Omental fat pad (tissue), 3 donors: ENCODE measurements at regions not wholly inside any gene's neighbourhood (a gene's known extent, or its start where the extent isn't known, plus 50 kb on each side); places are given as distances from the start of the nearest gene placed in this dataset.

Experiments used
- ATAC-seq: fragments of 150-250 bp; one replicate; pipeline ENCODE4 v1.9.1; 2016; ENCODE audit warnings: mild to moderate bottlenecking, moderate library complexity; ENCODE audit not compliant: low FRiP score
- DNase-seq: peaks from one replicate; pipeline ENCODE4 v3.0.0-alpha.2; 2019; ENCODE audit warnings: low spot score
- TF ChIP-seq, protein P1 (sequence below), 3 donors: fragments of 450-650 bp; IDR thresholded peaks; one replicate each; pipeline ENCODE4 v1.5.1; 2016 to 2017; ENCODE audit warnings: antibody characterized with exemption in 3 of 3, mild to moderate bottlenecking in 3 of 3, moderate library complexity in 2 of 3

DNA sequence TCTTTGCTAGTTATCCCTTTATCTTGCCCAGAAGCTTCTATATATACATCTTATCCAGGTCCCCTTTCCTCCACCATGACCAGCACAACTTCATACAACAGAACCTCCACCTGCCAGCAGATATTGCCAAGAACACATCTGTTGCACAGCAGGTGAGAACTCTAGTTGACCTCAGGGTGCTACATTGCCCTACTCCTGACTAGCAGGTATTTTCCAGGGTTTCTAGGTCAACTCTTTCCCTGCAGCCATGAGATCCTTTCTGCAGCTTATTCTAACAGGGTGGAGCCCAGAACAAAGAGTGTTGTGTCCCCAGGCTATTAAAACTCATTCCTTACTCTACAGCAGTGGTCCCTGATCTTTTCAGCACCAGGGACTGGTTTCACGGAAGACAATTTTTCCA, 319.5 kb downstream of the PRDM2 start:
- no peak for DNase-seq
- ATAC-seq, result no peak
- TF ChIP-seq, protein P1, sequence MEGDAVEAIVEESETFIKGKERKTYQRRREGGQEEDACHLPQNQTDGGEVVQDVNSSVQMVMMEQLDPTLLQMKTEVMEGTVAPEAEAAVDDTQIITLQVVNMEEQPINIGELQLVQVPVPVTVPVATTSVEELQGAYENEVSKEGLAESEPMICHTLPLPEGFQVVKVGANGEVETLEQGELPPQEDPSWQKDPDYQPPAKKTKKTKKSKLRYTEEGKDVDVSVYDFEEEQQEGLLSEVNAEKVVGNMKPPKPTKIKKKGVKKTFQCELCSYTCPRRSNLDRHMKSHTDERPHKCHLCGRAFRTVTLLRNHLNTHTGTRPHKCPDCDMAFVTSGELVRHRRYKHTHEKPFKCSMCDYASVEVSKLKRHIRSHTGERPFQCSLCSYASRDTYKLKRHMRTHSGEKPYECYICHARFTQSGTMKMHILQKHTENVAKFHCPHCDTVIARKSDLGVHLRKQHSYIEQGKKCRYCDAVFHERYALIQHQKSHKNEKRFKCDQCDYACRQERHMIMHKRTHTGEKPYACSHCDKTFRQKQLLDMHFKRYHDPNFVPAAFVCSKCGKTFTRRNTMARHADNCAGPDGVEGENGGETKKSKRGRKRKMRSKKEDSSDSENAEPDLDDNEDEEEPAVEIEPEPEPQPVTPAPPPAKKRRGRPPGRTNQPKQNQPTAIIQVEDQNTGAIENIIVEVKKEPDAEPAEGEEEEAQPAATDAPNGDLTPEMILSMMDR (IDR thresholded peaks at IDR 0.05), result no peak

DNA sequence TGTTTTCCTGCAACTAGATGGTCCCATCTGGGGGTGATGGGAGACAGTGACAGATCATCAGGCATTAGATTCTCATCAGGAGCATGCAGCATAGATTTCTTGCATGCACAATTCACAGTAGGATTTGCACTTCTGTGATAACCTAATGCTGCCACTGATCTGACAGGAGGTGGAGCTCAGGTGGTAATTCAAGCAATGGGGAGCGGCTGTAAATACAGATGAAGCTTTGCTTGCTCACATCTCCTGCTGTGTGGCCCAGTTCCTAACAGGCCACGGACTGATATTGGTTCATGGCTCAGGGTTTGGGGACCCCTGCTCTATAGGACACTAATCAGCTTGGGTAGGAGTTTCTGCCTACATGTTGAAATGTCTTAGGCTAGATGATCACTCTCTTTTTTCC, 320.0 kb downstream of the PRDM2 start:
- TF ChIP-seq, protein P1 (IDR thresholded peaks at IDR 0.05), result no peak
- ATAC-seq (no peak), DNase-seq (no peak)

DNA sequence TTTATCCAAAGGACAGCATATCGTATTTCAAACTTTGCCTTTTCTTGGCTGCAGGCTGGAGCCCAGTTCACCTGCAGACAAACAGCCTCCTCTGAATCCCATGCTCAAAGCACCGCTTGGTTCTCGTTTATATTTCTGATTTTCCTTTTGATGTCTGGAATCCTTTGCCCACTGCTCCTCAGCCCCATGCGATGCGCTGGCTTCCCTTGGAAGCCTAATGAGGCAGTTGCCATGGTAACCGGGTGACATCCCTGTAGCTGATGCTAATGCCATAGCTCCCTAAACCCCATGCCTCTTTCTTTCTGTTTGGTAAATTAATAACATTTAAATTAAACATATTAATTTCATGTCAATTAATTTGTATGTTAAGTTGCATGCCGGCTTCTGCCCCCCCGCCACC, 327.1 kb downstream of the PRDM2 start:
- DNase-seq (no peak), ATAC-seq (no peak)
- TF ChIP-seq, protein P1 (IDR thresholded peaks at IDR 0.05), result no peak

DNA sequence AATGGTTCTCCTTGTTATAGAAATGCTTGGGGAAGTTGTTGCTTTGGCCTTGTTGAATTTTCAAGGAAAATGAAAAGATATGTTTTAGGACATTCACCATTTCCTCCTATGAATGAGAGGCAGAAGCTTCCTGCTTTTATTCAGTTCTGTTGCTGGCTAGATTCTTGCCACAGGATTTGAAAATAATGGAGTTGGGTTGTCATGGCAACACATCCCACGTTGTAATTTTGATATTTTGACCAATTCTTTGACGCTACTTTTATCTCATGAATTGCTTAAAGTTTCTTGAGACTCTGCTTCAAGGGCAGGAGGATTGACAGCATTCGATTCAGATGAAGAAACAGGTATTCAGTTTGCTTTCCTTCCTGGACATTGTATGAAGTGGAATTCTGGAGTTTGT, 331.5 kb downstream of the PRDM2 start:
- DNase-seq (no peak), ATAC-seq (no peak)
- TF ChIP-seq, protein P1 (IDR thresholded peaks at IDR 0.05), result no peak

DNA sequence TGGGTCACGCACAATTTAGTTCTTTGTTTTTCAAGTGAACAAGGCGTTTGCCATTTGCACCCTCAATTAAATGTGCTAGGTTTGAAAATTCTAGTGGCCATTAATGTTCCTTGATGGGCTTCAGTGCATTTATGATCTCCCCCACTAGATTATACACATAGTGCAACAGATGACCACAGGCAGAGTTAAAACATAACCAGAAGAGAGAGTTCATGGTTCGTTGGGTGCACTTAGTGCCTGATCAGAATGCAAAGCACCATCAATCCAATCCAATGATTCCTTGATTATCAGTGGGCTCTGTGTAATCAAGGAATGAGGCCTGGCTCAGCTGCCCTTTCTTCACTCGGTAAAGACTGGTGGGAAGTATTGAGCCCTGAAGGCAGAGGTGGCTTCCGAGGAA, 334.5 kb downstream of the PRDM2 start:
- ATAC-seq (no peak), DNase-seq (no peak)
- TF ChIP-seq, protein P1 (IDR thresholded peaks at IDR 0.05), result no peak

DNA sequence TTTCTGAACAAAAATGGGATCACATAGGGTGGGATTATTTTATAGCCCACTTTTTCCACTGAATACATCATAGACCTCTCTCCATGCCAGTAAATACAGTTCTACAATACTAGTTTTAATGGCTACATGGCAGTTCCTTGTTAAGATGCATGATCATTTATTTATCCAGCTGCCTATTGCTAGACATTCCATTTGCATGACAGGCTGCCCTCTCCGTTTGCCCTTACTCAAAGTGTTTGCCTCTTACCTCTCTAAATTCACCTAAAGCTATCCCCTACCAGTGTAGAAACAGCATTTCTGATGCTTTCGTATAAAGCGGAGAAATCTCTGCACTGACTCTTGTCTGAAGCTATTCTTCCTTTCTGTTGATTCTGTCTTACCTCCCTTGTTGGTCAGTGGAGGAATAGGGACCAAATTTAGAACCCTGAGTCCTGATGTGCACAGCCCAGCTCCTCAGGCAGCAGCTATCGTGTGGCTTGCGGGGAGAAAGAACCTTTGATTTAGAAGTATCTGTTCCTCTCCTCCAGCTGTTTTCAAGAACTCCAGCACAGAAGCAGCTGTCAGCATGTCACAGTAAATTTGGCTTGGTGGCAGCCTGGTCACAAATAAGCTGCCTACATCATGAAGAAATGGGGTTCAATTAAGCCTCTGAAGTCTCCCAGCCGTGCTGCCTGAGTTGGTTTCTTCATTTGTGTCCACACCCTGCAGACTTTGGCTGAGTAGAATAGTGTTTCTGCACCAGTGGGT, 337.3 kb downstream of the PRDM2 start:
- no peak for ATAC-seq
- DNase-seq, result no peak
- TF ChIP-seq, protein P1 (IDR thresholded peaks at IDR 0.05), result no peak
